Ovary (tissue), 7 donors: ENCODE measurements at regions not wholly inside any gene's neighbourhood (a gene's known extent, or its start where the extent isn't known, plus 50 kb on each side); places are given as distances from the start of the nearest gene placed in this dataset.
"Not testable (repeated sequence)": the region's sequence is repeated elsewhere in the genome, so short reads cannot be mapped to it uniquely, and the experiment has no call there.

Experiments used
- DNase-seq, 5 donors: peaks; one replicate each; pipeline ENCODE4 v3.0.0-alpha.2; 2019 to 2020
- H3K27ac ChIP-seq, 2 donors: fragments of 200-600 bp; one replicate each; pipeline versions ENCODE4 v1.5.1 to v1.8.0; 2019 to 2022
- H3K27me3 ChIP-seq: fragments of 200-600 bp; one replicate; pipeline ENCODE4 v1.8.0; 2022
- H3K36me3 ChIP-seq: fragments of 200-600 bp; sonication (generic); one replicate; pipeline ENCODE4 v1.5.1; 2019
- H3K4me1 ChIP-seq: one replicate; pipeline ENCODE4 v1.8.1; 2013; ENCODE audit warnings: mild to moderate bottlenecking, moderate library complexity; ENCODE audit not compliant: insufficient read depth
- H3K4me3 ChIP-seq: fragments of 200-600 bp; sonication (generic); one replicate; pipeline ENCODE4 v1.5.1; 2017
- H3K9me3 ChIP-seq, 2 donors: fragments of 200-600 bp in 1 of 2; sonication (generic) in 1 of 2; one replicate each; pipeline versions ENCODE4 v1.5.1 to v1.8.1; 2013 to 2019; ENCODE audit warnings: mild to moderate bottlenecking in 1 of 2, moderate library complexity in 1 of 2
- EP300 ChIP-seq: sonication (generic); formaldehyde crosslinking; IDR thresholded peaks from one replicate; pipeline ENCODE4 v1.6.1; 2017; ENCODE audit warnings: antibody characterized with exemption
- POLR2A ChIP-seq: fragments of 450-650 bp; IDR thresholded peaks from one replicate; pipeline ENCODE4 v1.6.1; 2017; ENCODE audit warnings: antibody characterized with exemption, mild to moderate bottlenecking, moderate library complexity
- WGBS, 3 donors: extraction: QIAGEN DNeasy Blood & Tissue Kit in 1 of 3; methylation state at CpG; one replicate each; pipeline versions ENCODE4 v1.1.5 to v1.1.7; 2013 to 2017; 5-methylcytosine and 5-hydroxymethylcytosine counted together
- intact Hi-C, 4 donors: fragments of 100-400 bp; cut with DNase I; formaldehyde crosslinking; loops; one replicate each; pipeline versions ENCODE4 v1.11.0 to v1.15.1; 2022 to 2023
- TF ChIP-seq, protein P1 (sequence below), 3 donors: fragments of 450-650 bp in 2 of 3; fragments of 200-600 bp in 1 of 3; IDR thresholded peaks; one replicate each; pipeline versions ENCODE4 v1.5.1 to v1.8.0; 2016 to 2022; ENCODE audit warnings: antibody characterized with exemption in 3 of 3, mild to moderate bottlenecking in 1 of 3
- donor health status: DM: no; HTN: no; CAD: no; lungs with moderate emphysema.
- donor health status: DM: no; HTN: no; CAD: no.
- donor health status: Bipolar disorder and iron deficiency.
- donor health status: DM: no; HTN: no; CAD: no.
- donor health status: DM: yes; HTN: yes; CAD: no.

DNA sequence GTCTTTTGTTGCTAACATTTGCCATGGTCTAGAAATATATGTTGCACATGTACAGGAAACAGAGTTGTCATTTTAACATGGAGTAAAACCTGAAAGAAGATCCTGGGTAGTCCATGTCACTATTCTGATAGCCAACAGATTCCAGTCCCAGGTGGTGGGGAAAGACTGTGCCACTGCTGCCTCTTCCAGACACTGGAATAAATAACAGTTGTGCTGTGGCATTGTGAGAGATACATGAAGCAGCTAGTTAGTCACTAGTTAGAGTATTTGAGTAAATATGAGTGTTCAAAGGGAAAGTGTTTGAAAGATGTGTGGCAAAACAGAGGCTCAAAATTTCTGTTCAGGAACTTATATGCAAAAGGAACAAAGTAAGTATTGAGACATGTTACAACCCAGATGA, 1408.3 kb downstream of the EFNA5 start:
- TF ChIP-seq POLR2A (no peak), EP300 (no peak)
- TF ChIP-seq, protein P1, sequence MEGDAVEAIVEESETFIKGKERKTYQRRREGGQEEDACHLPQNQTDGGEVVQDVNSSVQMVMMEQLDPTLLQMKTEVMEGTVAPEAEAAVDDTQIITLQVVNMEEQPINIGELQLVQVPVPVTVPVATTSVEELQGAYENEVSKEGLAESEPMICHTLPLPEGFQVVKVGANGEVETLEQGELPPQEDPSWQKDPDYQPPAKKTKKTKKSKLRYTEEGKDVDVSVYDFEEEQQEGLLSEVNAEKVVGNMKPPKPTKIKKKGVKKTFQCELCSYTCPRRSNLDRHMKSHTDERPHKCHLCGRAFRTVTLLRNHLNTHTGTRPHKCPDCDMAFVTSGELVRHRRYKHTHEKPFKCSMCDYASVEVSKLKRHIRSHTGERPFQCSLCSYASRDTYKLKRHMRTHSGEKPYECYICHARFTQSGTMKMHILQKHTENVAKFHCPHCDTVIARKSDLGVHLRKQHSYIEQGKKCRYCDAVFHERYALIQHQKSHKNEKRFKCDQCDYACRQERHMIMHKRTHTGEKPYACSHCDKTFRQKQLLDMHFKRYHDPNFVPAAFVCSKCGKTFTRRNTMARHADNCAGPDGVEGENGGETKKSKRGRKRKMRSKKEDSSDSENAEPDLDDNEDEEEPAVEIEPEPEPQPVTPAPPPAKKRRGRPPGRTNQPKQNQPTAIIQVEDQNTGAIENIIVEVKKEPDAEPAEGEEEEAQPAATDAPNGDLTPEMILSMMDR (IDR thresholded peaks at IDR 0.05), result no peak
- Histone ChIP-seq H3K27me3 (no peaks in the 10 kb centered on the region), H3K36me3 (no peaks in the 10 kb centered on the region), H3K27ac (no peak overlapping the region), H3K9me3 (no peaks in the 10 kb centered on the region), H3K4me3 (no peak overlapping the region), H3K4me1 (no peaks in the 10 kb centered on the region)
- intact Hi-C loops, result no loop called here
- no peak for DNase-seq

DNA sequence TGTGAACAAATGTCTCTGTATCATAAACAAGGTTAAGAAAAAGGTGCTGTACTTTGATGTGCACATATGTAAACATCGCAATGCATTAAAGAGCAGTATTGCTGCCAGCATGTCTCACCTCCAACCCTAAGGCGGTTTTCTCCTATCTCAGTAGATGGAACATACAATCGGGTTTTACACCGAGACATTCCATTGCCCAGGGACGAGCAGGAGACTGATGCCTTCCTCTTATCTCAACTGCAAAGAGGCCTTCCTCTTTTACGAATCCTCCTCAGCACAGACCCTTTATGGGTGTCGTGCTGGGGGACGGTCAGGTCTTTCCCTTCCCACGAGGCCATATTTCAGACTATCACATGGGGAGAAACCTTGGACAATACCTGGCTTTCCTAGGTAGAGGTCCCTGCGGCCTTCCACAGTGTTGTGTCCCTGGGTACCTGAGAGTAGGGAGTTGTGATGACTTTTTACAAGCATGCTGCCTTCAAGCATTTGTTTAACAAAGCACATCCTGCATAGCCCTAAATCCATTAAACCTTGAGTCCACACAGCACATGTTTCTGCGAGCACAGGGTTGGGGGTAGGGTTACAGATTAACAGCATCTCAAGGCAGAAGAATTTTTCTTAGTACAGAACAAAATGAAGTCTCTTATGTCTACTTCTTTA, 1411.2 kb downstream of the EFNA5 start:
- intact Hi-C loops, H3K27me3 ChIP-seq, H3K36me3 ChIP-seq, H3K4me1 ChIP-seq, H3K9me3 ChIP-seq, H3K4me3 ChIP-seq, H3K27ac ChIP-seq, DNase-seq: not testable (repeated sequence)
- WGBS, 3 donors, result 81 to 86% (median 82%) methylated on average over 11 of the region's 11 CpGs

DNA sequence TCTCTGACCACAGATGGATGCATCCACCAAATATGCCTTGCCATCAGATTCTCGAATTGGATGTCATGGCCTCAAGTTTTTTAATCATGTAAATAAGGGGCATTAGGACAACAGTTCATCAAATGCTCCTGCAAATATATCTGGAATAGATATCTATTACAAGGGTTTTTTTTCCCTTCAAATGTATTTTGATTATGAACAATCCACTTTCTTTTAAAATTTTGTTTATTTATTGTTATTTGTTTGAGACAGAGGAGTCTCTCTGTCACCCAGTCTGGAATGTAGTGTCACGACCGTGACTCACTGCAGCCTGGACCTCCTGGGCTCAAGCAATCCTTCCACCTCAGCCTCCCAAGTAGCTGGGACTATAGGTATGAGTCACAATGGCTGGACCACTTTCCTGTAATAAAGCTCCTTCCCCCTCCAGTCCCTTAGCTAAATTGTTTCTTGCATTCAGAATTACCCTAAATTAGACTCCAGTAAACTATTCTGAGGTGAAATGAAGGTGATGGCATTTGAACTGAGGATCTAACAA, 1412.1 kb downstream of the EFNA5 start:
- H3K9me3 ChIP-seq, result no peaks in the 10 kb centered on the region
- no peaks in the 10 kb centered on the region for H3K27me3 ChIP-seq
- no peaks in the 10 kb centered on the region for H3K4me1 ChIP-seq
- intact Hi-C loops, result no loop called here
- no peak for DNase-seq
- no peak overlapping the region for H3K27ac ChIP-seq
- no peak overlapping the region for H3K4me3 ChIP-seq
- 84 to 93% (median 91%) methylated on average over 3 of the region's 3 CpGs for WGBS, 3 donors
- H3K36me3 ChIP-seq, result no peaks in the 10 kb centered on the region
- TF ChIP-seq, protein P1 (IDR thresholded peaks at IDR 0.05), result no peak
- TF ChIP-seq POLR2A, result no peak
- no peak for TF ChIP-seq EP300

DNA sequence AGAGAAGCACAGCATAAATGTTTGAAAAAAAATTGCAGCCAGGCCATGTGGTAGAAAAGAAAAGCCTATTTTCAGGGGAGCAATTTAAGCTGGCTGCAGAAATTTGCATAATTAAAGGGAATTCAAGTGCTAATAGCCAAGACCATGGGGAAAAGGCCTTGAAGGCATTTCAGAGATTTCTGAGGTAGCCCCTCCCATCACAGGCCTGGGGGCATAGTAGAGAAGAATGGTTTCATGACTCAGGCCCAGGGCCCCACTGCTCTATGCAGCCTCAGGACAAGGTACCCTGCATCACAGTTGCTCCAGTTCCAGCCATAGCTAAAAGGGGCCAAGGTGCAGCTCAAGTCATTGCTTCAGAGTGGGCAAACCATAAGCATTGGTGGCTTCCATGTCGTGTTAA, 1416.0 kb downstream of the EFNA5 start:
- intact Hi-C loops, result no loop called here
- no peak for DNase-seq
- no peaks in the 10 kb centered on the region for H3K4me1 ChIP-seq
- no peaks in the 10 kb centered on the region for H3K36me3 ChIP-seq
- H3K27ac ChIP-seq, result no peak overlapping the region
- no peak for TF ChIP-seq EP300
- TF ChIP-seq POLR2A, result no peak
- TF ChIP-seq, protein P1 (IDR thresholded peaks at IDR 0.05), result no peak
- 86 to 95% (median 93%) methylated on average over 1 of the region's 1 CpG for WGBS, 3 donors
- H3K27me3 ChIP-seq, result no peaks in the 10 kb centered on the region
- no peak overlapping the region for H3K4me3 ChIP-seq
- H3K9me3 ChIP-seq, result no peaks in the 10 kb centered on the region

DNA sequence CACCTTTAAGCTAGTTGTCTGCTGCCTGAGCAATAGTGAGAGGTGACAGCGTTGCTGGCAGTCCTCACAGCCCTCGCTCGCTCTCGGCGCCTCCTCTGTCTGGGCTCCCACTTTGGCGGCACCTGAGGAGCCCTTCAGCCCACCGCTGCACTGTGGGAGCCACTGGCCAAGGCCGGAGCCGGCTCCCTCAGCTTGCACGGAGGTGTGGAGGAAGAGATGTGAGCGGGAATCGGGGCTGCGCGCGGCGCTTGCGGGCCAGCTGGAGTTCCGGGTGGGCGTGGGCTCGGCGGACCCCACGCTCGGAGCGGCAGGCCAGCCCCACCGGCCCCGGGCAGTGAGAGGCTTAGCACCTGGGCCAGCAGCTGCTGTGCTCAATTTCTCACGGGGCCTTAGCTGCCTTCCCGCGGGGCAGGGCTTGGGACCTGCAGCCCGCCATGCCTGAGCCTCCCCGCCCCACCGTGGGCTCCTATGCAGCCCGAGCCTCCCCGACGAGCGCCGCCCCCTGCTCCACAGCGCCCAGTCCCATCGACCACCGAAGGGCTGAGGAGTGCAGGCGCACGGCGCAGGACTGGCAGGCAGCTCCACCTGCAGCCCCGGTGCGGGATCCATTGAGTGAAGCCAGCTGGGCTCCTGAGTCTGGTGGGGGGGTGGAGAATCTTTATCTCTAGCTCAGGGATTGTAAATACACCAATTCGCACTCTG, 1424.5 kb downstream of the EFNA5 start:
- H3K4me3 ChIP-seq, H3K27me3 ChIP-seq, H3K9me3 ChIP-seq, H3K36me3 ChIP-seq, H3K4me1 ChIP-seq, H3K27ac ChIP-seq, intact Hi-C loops, DNase-seq: not testable (repeated sequence)
- 93 to 97% (median 95%) methylated on average over 45 to 46 of the region's 46 CpGs for WGBS, 3 donors
